ENCODE measurements at regions not wholly inside any gene's neighbourhood (a gene's known extent, or its start where the extent isn't known, plus 50 kb on each side); places are given as distances from the start of the nearest gene placed in this dataset.
"Not testable (repeated sequence)": the region's sequence is repeated elsewhere in the genome, so short reads cannot be mapped to it uniquely, and the experiment has no call there.

- DNase-seq: no peak
Observed at GRCh38 chr1:101151286-101151685, 85.5 kb upstream of the S1PR1 start.

- no peak for DNase-seq
Observed at GRCh38 chr1:101150670-101151069, 86.1 kb upstream of the S1PR1 start.

GRCh38 chr1:101150266-101150665, 86.6 kb upstream of the S1PR1 start:
- no peak for DNase-seq

GRCh38 chr1:101148980-101149379, 87.8 kb upstream of the S1PR1 start:
- DNase-seq: no peak

GRCh38 chr1:101147381-101147780, 89.4 kb upstream of the S1PR1 start:
- no peak for DNase-seq

GRCh38 chr1:101145449-101145820, 91.4 kb upstream of the S1PR1 start:
- DNase-seq: no peak

GRCh38 chr1:101144671-101145448, 92.0 kb upstream of the S1PR1 start:
- DNase-seq: no peak

GRCh38 chr1:101142244-101142643, 94.6 kb upstream of the S1PR1 start:
- DNase-seq: no peak

GRCh38 chr1:101141376-101141775, 95.4 kb upstream of the S1PR1 start:
- DNase-seq: no peak

GRCh38 chr1:101139821-101140718, 96.7 kb upstream of the S1PR1 start:
- no peak for DNase-seq

GRCh38 chr1:101139130-101139529, 97.7 kb upstream of the S1PR1 start:
- no peak for DNase-seq

GRCh38 chr1:101137144-101138126, 99.4 kb upstream of the S1PR1 start:
- peak; percentile 55 for DNase-seq

- DNase-seq: peak; percentile 74
Observed at GRCh38 chr1:101136739-101137138, 100.1 kb upstream of the S1PR1 start.

GRCh38 chr1:101136271-101136670, 100.5 kb upstream of the S1PR1 start:
- no peak for DNase-seq

GRCh38 chr1:101135526-101135925, 101.3 kb upstream of the S1PR1 start:
- no peak for DNase-seq

GRCh38 chr1:101131239-101131843, 105.5 kb upstream of the S1PR1 start:
- no peak for DNase-seq

GRCh38 chr1:101130673-101131072, 105.1 kb upstream of the DPH5 start:
- no peak for DNase-seq

- DNase-seq: no peak
Observed at GRCh38 chr1:101128846-101129245, 103.3 kb upstream of the DPH5 start.

- DNase-seq: no peak
Observed at GRCh38 chr1:101128211-101128727, 102.7 kb upstream of the DPH5 start.

- DNase-seq: no peak
Observed at GRCh38 chr1:101124405-101124804, 98.8 kb upstream of the DPH5 start.

GRCh38 chr1:101123904-101124303, 98.3 kb upstream of the DPH5 start:
- DNase-seq: not testable (repeated sequence)

All from activated CD4-positive, alpha-beta T cell treated with anti-CD3 and anti-CD28 coated beads, Interleukin-10, Interleukin-2, amounts not matched to agents 100 ng/mL and 50 ng/mL, durations not matched to agents 16 hours and 8 hours (primary cell).